Fibroblast of mammary gland (primary cell): ENCODE measurements at regions not wholly inside any gene's neighbourhood (a gene's known extent, or its start where the extent isn't known, plus 50 kb on each side); places are given as distances from the start of the nearest gene placed in this dataset.
"Not testable (repeated sequence)": the region's sequence is repeated elsewhere in the genome, so short reads cannot be mapped to it uniquely, and the experiment has no call there.

Experiments used
- DNase-seq: peaks from one replicate; pipeline ENCODE4 v3.0.0-alpha.2; 2010; ENCODE audit warnings: low read depth
- H3K4me3 ChIP-seq: 2 replicates; pipeline ENCODE4 v1.5.1; 2011; ENCODE audit warnings: low read depth, mild to moderate bottlenecking, low read length, moderate library complexity; ENCODE audit not compliant: control insufficient read depth
- CTCF ChIP-seq: conservative IDR thresholded peaks from 2 replicates; pipeline ENCODE4 v1.5.1; 2011; ENCODE audit warnings: low read depth, low read length, inconsistent platforms; ENCODE audit not compliant: control insufficient read depth, insufficient read depth

GRCh38 chr17:72462814-72463213 is 342.0 kb downstream of the SOX9 start:
- H3K4me3 ChIP-seq = no peak overlapping the region
- DNase-seq = no peak
- no peak for TF ChIP-seq CTCF

GRCh38 chr17:72463287-72464102 is 342.7 kb downstream of the SOX9 start:
- no peak for TF ChIP-seq CTCF
- no peak for DNase-seq
- H3K4me3 ChIP-seq = no peak overlapping the region

- H3K4me3 ChIP-seq, DNase-seq: not testable (repeated sequence)
Observed at GRCh38 chr17:72464221-72464620, 343.4 kb downstream of the SOX9 start.

GRCh38 chr17:72465191-72466024 is 344.6 kb downstream of the SOX9 start:
- H3K4me3 ChIP-seq = no peak overlapping the region
- TF ChIP-seq CTCF = no peak
- peak; percentile 77 for DNase-seq

GRCh38 chr17:72466199-72466598 is 345.4 kb downstream of the SOX9 start:
- TF ChIP-seq CTCF = no peak
- H3K4me3 ChIP-seq = no peak overlapping the region
- peak; percentile 43 for DNase-seq

GRCh38 chr17:72466606-72467005 is 345.8 kb downstream of the SOX9 start:
- no peak for DNase-seq
- no peak for TF ChIP-seq CTCF
- H3K4me3 ChIP-seq = no peak overlapping the region
